ENCODE measurements at regions not wholly inside any gene's neighbourhood (a gene's known extent, or its start where the extent isn't known, plus 50 kb on each side); places are given as distances from the start of the nearest gene placed in this dataset.
A peak's percentile ranks its signal among the peaks of the same experiment; 100 is the strongest.

DNA sequence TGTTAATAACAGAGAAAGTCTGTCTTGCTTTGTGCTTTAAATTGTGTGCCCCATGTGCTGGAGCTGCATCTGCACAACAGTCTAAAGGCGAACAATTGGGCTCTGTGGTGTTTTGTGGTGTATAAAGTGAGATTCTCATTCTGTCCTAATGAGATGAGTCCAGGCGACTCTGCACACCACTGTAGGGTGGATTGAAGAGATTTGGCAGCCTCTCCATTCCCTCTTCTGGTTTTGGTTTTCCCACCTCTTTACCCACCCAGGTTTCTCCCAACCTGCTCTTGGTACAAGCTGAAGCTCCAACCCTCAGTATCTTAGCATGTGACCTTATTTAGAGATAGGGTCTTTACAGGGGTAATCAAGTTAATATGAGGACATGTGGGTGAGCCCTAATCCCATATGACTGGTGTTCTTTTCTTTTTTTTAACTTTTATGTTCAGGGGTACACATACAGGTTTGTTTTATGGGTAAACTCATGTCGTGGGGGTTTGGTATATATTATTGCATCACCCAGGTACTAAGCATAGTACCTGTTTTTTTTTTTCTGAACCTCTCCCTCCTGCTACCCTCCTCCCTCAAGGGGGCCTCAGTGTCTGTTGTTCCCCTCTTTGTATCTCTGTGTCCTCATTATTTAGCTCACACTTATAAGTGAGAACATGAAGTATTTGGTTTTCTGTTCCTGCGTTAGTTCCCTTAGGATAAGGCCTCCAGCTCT, 217.6 kb upstream of the DTNBP1 start:
- TF ChIP-seq, protein P1, sequence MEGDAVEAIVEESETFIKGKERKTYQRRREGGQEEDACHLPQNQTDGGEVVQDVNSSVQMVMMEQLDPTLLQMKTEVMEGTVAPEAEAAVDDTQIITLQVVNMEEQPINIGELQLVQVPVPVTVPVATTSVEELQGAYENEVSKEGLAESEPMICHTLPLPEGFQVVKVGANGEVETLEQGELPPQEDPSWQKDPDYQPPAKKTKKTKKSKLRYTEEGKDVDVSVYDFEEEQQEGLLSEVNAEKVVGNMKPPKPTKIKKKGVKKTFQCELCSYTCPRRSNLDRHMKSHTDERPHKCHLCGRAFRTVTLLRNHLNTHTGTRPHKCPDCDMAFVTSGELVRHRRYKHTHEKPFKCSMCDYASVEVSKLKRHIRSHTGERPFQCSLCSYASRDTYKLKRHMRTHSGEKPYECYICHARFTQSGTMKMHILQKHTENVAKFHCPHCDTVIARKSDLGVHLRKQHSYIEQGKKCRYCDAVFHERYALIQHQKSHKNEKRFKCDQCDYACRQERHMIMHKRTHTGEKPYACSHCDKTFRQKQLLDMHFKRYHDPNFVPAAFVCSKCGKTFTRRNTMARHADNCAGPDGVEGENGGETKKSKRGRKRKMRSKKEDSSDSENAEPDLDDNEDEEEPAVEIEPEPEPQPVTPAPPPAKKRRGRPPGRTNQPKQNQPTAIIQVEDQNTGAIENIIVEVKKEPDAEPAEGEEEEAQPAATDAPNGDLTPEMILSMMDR (IDR thresholded peaks at IDR 0.05; ENCODE audit: low read depth, low read length, poor library complexity, severe bottlenecking): peak; percentile 12
- no peak for TF ChIP-seq EZH2phosphoT487 (IDR thresholded peaks at IDR 0.05; ENCODE audit: borderline replicate concordance, low read length)

All from DOHH2 (cell line).